Type B pancreatic cell (in vitro differentiated cells): ENCODE measurements at regions not wholly inside any gene's neighbourhood (a gene's known extent, or its start where the extent isn't known, plus 50 kb on each side); places are given as distances from the start of the nearest gene placed in this dataset.

Experiments used
- DNase-seq: peaks from one replicate; pipeline ENCODE4 v3.0.0; 2021; ENCODE audit warnings: mixed read lengths; ENCODE audit not compliant: unreplicated experiment; ENCODE audit errors: extremely low spot score
- H3K27ac Mint-ChIP-seq: 2 replicates; pipeline ENCODE4 v1.8.0; 2021; ENCODE audit warnings: mild to moderate bottlenecking, mixed read lengths
- H3K27me3 Mint-ChIP-seq: 2 replicates; pipeline ENCODE4 v1.8.0; 2021; ENCODE audit warnings: mixed read lengths
- H3K36me3 Mint-ChIP-seq: 2 replicates; pipeline ENCODE4 v1.8.0; 2021; ENCODE audit warnings: mixed read lengths
- H3K4me1 Mint-ChIP-seq: one replicate; pipeline ENCODE4 v1.8.0; 2021; ENCODE audit warnings: mixed read lengths; ENCODE audit not compliant: unreplicated experiment
- H3K4me3 Mint-ChIP-seq: 2 replicates; pipeline ENCODE4 v1.8.0; 2021; ENCODE audit warnings: mild to moderate bottlenecking, mixed read lengths
- H3K9me3 Mint-ChIP-seq: 2 replicates; pipeline ENCODE4 v1.8.0; 2021; ENCODE audit warnings: mixed read lengths
- CTCF ChIP-seq: fragments of 200-600 bp; sonication (generic); conservative IDR thresholded peaks from 2 replicates; pipeline ENCODE4 v1.5.0; 2021; ENCODE audit warnings: antibody characterized with exemption, mild to moderate bottlenecking

DNA sequence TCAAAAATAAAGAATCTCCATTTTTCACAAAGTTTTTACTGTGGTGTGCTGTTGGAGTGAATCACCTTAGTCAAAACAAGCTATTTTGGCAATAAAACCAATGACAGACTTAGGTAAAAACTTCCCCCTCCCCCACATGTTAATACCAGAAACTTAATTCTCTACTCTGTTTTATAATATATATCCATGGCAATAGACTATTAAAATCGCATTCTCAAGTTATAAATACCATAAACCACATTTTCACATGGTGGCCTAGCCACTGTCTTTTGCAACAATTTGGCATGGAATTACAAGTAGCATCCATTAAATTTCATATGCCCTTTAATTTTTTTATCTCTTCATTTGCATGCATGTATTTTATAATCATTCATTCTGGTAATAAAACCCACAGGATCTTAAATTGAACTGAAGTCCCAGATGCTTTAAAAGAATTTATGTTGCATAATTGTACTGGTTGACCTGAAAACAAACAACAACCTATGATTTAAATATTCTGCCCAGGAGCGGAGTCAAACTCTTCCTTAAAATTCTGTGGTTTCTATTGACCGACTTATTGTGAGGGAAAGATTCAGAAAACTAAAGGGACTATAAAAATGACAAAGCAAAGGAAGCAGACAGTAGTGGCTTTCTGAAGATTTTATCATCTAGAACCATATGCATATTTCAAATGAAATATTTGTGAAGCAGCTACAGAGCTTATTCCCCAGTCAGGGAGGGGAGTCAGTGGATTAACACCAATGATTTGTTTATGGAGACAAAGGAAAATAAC is 229.0 kb upstream of the TBL1XR1 start:
- Mint-ChIP-seq H3K4me3 (no peak overlapping the region), H3K36me3 (no peaks in the 10 kb centered on the region), H3K27me3 (peaks cover 2% of the 10 kb centered on the region), H3K4me1 (peaks cover 13% of the 10 kb centered on the region), H3K27ac (no peak overlapping the region), H3K9me3 (peaks cover 7% of the 10 kb centered on the region)
- TF ChIP-seq CTCF, result no peak
- DNase-seq, result no peak

- no peak for TF ChIP-seq CTCF
- Mint-ChIP-seq H3K36me3 (no peaks in the 10 kb centered on the region), H3K4me3 (no peak overlapping the region), H3K4me1 (peaks cover 18% of the 10 kb centered on the region), H3K27ac (no peak overlapping the region), H3K9me3 (peaks cover 7% of the 10 kb centered on the region), H3K27me3 (peaks cover 1% of the 10 kb centered on the region)
- no peak for DNase-seq
Observed at GRCh38 chr3:177426878-177427495, 229.7 kb upstream of the TBL1XR1 start.

- no peaks in the 10 kb centered on the region for H3K27me3 Mint-ChIP-seq
- no peak overlapping the region for H3K4me3 Mint-ChIP-seq
- peaks cover 7% of the 10 kb centered on the region for H3K9me3 Mint-ChIP-seq
- H3K27ac Mint-ChIP-seq, result no peak overlapping the region
- no peak for DNase-seq
- no peak for TF ChIP-seq CTCF
- H3K4me1 Mint-ChIP-seq, result peaks cover 23% of the 10 kb centered on the region
- no peaks in the 10 kb centered on the region for H3K36me3 Mint-ChIP-seq
Observed at GRCh38 chr3:177427540-177427939, 230.3 kb upstream of the TBL1XR1 start.

GRCh38 chr3:177429079-177429478 is 231.8 kb upstream of the TBL1XR1 start:
- Mint-ChIP-seq H3K4me3 (no peak overlapping the region), H3K36me3 (no peaks in the 10 kb centered on the region), H3K27ac (no peak overlapping the region), H3K27me3 (no peaks in the 10 kb centered on the region), H3K9me3 (peaks cover 7% of the 10 kb centered on the region), H3K4me1 (peaks cover 17% of the 10 kb centered on the region)
- TF ChIP-seq CTCF, result no peak
- DNase-seq, result no peak

DNA sequence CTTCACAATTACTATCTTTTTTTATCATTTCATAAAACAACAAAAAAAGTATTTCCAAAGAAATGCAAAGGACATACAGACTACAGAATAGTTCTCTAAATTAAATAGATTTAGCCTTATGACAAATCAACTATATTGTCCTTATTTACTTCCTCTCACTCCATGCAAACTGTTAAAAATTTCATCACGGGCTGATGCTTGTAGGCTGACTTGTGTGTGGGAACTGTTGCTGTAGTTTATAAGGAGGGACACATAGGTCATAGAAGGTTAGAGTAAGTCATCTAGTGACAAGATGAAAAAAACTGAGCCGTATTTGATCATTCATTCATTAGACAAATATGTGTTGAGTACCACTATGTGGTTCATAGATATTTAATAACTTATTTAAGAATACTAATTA is 232.5 kb upstream of the TBL1XR1 start:
- H3K4me1 Mint-ChIP-seq, result peaks cover 16% of the 10 kb centered on the region
- H3K9me3 Mint-ChIP-seq, result peaks cover 7% of the 10 kb centered on the region

More for the DNA sequence above, 232.5 kb upstream of the TBL1XR1 start:
- Mint-ChIP-seq H3K27me3 (no peaks in the 10 kb centered on the region), H3K4me3 (no peak overlapping the region), H3K27ac (no peak overlapping the region), H3K36me3 (no peaks in the 10 kb centered on the region)
- no peak for DNase-seq
- TF ChIP-seq CTCF, result no peak
